HepG2 (cell line): ENCODE measurements at regions not wholly inside any gene's neighbourhood (a gene's known extent, or its start where the extent isn't known, plus 50 kb on each side); places are given as distances from the start of the nearest gene placed in this dataset.

ENCODE experiments used
- ATAC-seq: fragments of 200-7000 bp; cut with Tn5 transposase; 3 replicates; pipeline ENCODE4 v1.9.1; 2020; ENCODE audit warnings: mild to moderate bottlenecking, moderate library complexity
- BruUV-seq: library from RNA; stranded (reverse); fragments of 400-500 nt; replicated peaks from 2 replicates; lab custom pipeline; 2021; lab: Mats Ljungman, UMichigan
- CTCF ChIA-PET: fragments of 300-600 bp; formaldehyde crosslinking; extraction: SDS; loops from one replicate; lab custom pipeline; 2021; ENCODE audit warnings: low total read pairs, inconsistent platforms, low intra/inter-chr PET ratio; lab: Yijun Ruan, JAX
- POLR2A ChIA-PET: fragments of 350-600 bp; sonication (Branson Sonifier 250); formaldehyde crosslinking; loops from one replicate; lab custom pipeline; 2020; ENCODE audit warnings: antibody characterized with exemption, inconsistent platforms; lab: Yijun Ruan, JAX
- DNase-seq: peaks from one replicate; pipeline ENCODE4 v3.0.0-alpha.2; 2015; ENCODE audit warnings: low spot score
- FAIRE-seq: peaks from 3 replicates; lab custom pipeline; 2011; peaks lifted over from hg19 to GRCh38; lab: Jason Lieb, UNC
- H2AFZ ChIP-seq: one replicate; pipeline ENCODE4 v1.6.1; 2011; ENCODE audit warnings: low read length, inconsistent platforms
- H3K27ac ChIP-seq: fragments of 300-600 bp; 3 replicates; pipeline ENCODE4 v1.8.0; 2011; ENCODE audit warnings: mixed run types, mild to moderate bottlenecking, mixed read lengths, low read length, inconsistent platforms; ENCODE audit not compliant: insufficient read depth; ENCODE audit errors: extremely low read length
- H3K27me3 ChIP-seq, 2 experiments: fragments of 200-600 bp in 1 of 2; 2 replicates in 1 of 2; 3 replicates in 1 of 2; pipeline versions ENCODE4 v1.6.0 to v1.8.0; 2011; ENCODE audit warnings: low read length in 2 of 2, mild to moderate bottlenecking in 2 of 2, moderate library complexity in 2 of 2, inconsistent platforms in 1 of 2; ENCODE audit not compliant: insufficient read depth in 2 of 2, control insufficient read depth in 1 of 2
- H3K36me3 ChIP-seq, 2 experiments: fragments of 200-600 bp in 1 of 2; replicated peaks in 1 of 2; 2 replicates in 1 of 2; 3 replicates in 1 of 2; pipeline versions ENCODE4 v1.5.1 to v1.8.0; 2011; ENCODE audit warnings: low read length in 2 of 2, inconsistent platforms in 1 of 2; ENCODE audit not compliant: insufficient read depth in 2 of 2, control insufficient read depth in 1 of 2
- H3K4me1 ChIP-seq: 2 replicates; pipeline ENCODE4 v1.5.1; 2012; ENCODE audit warnings: low read length, inconsistent platforms; ENCODE audit not compliant: insufficient read depth
- H3K4me2 ChIP-seq: 2 replicates; pipeline ENCODE4 v1.6.0; 2011; ENCODE audit warnings: low read depth, low read length, inconsistent platforms
- H3K4me3 ChIP-seq, 3 experiments: fragments of 200-600 bp in 1 of 3; sonication (generic), shearing (Covaris generic) in 1 of 3; replicated peaks in 1 of 3; 2 replicates each; pipeline ENCODE4 v1.5.1; 2011 to 2016; ENCODE audit warnings: low read length in 3 of 3, inconsistent platforms in 2 of 3, low read depth in 2 of 3, mild to moderate bottlenecking in 2 of 3, control low read depth in 1 of 3, mixed read lengths in 1 of 3; ENCODE audit not compliant: insufficient read depth in 1 of 3
- H3K79me2 ChIP-seq: one replicate; pipeline ENCODE4 v1.6.1; 2011; ENCODE audit warnings: low read length, inconsistent platforms; ENCODE audit not compliant: insufficient read depth
- H3K9ac ChIP-seq: 2 replicates; pipeline ENCODE4 v1.6.0; 2011; ENCODE audit warnings: mild to moderate bottlenecking, low read depth, low read length, inconsistent platforms; ENCODE audit not compliant: insufficient read depth
- H3K9me3 ChIP-seq: 2 replicates; pipeline ENCODE4 v1.5.1; 2012; ENCODE audit warnings: mild to moderate bottlenecking, low read length
- H4K20me1 ChIP-seq: 2 replicates; pipeline ENCODE4 v1.6.0; 2011; ENCODE audit warnings: inconsistent platforms, mild to moderate bottlenecking, low read length, moderate library complexity; ENCODE audit not compliant: insufficient read depth
- EZH2 ChIP-seq: conservative IDR thresholded peaks from 2 replicates; pipeline ENCODE4 v1.6.1; 2012; ENCODE audit warnings: mild to moderate bottlenecking, low read depth, low read length, moderate library complexity
- IRX3 ChIP-seq: sonication (generic); formaldehyde crosslinking; IDR thresholded peaks from 2 replicates; pipeline ENCODE4 v1.8.1; 2023; ENCODE audit warnings: mild to moderate bottlenecking, low read depth, missing genetic modification reagents, borderline replicate concordance
- JARID2 ChIP-seq: sonication (generic); formaldehyde crosslinking; IDR thresholded peaks from 2 replicates; pipeline ENCODE4 v1.8.1; 2023; ENCODE audit warnings: missing genetic modification reagents, inconsistent platforms; ENCODE audit not compliant: insufficient replicate concordance
- NFE2L1 ChIP-seq: sonication (generic); formaldehyde crosslinking; IDR thresholded peaks from 2 replicates; pipeline ENCODE4 v1.4.0; 2020; ENCODE audit warnings: missing genetic modification reagents, mild to moderate bottlenecking, borderline replicate concordance
- PLSCR1 ChIP-seq: sonication (generic); formaldehyde crosslinking; IDR thresholded peaks from 2 replicates; pipeline ENCODE4 v1.5.0; 2020; ENCODE audit warnings: missing genetic modification reagents, mild to moderate bottlenecking, borderline replicate concordance
- SKIL ChIP-seq: sonication (generic); formaldehyde crosslinking; IDR thresholded peaks from 2 replicates; pipeline ENCODE4 v1.8.0; 2022; ENCODE audit warnings: missing genetic modification reagents, mild to moderate bottlenecking, moderate library complexity, borderline replicate concordance
- ZNF460 ChIP-seq: sonication (generic); formaldehyde crosslinking; IDR thresholded peaks from 2 replicates; pipeline ENCODE4 v1.5.1; 2020; ENCODE audit warnings: missing genetic modification reagents, mild to moderate bottlenecking, borderline replicate concordance
- ZNF484 ChIP-seq: sonication (generic); formaldehyde crosslinking; IDR thresholded peaks from 2 replicates; pipeline ENCODE4 v1.5.1; 2020; ENCODE audit warnings: mild to moderate bottlenecking, low read depth, missing genetic modification reagents, borderline replicate concordance
- ZNF577 ChIP-seq: sonication (generic); formaldehyde crosslinking; IDR thresholded peaks from 2 replicates; pipeline ENCODE4 v1.4.0; 2020; ENCODE audit warnings: mild to moderate bottlenecking, low read depth, missing genetic modification reagents, borderline replicate concordance
- WGBS: methylation state at CpG from one replicate; pipeline ENCODE4 v1.1.6; 2017; ENCODE audit warnings: low lambda C conversion rate; 5-methylcytosine and 5-hydroxymethylcytosine counted together
- in situ Hi-C: cut with HindIII; loops from 2 replicates; pipeline ENCODE4 v1.10.0; 2017; ENCODE audit warnings: low pct_unique_long_range_greater_than_20kb; ENCODE audit not compliant: extremely low pct_ligation_motif_present
- intact Hi-C: fragments of 100-400 bp; cut with micrococcal nuclease; formaldehyde crosslinking; loops from one replicate; pipeline ENCODE4 v1.10.0; 2022; ENCODE audit not compliant: unreplicated experiment
- TF ChIP-seq, protein P1 (sequence below): sonication (generic); formaldehyde crosslinking; IDR thresholded peaks from 2 replicates; pipeline ENCODE4 v1.4.0; 2020; ENCODE audit warnings: missing genetic modification reagents, borderline replicate concordance
- TF ChIP-seq, protein P2 (sequence below): sonication (generic); formaldehyde crosslinking; IDR thresholded peaks from 2 replicates; pipeline ENCODE4 v1.8.1; 2023; ENCODE audit warnings: mild to moderate bottlenecking, inconsistent platforms, moderate library complexity, missing genetic modification reagents, borderline replicate concordance

DNA sequence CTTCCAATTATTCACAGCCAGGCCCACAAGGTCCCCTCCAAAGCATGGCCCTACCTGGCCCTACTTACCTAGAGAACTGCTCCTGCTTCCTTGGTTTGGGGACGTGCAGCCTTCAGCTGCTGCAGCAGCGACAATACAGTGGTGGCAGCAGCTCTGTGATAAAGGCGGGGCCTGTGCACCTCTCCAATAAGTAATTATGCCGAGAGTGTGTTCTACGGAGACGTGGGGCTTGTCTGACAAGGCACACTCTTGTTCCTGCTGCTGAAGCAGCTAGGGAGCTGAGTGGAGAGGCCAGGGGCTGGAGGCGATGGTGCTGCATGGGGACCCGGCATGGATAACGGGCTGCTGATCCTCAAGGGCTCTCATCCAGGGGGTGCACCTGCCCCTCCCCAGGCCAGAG is 98.0 kb upstream of the THY1 start:
- DNase-seq (no peak), ATAC-seq (no peak), FAIRE-seq (no peak)
- ChIA-PET POLR2A (no interaction called here), CTCF (no interaction called here)
- intact Hi-C loops (no loop called here), in situ Hi-C loops (no loop called here)
- Histone ChIP-seq H3K36me3 (no peaks in the 10 kb centered on the region), H4K20me1 (no peaks in the 10 kb centered on the region), H3K9me3 (no peaks in the 10 kb centered on the region), H3K27ac (no peak overlapping the region), H3K4me2 (no peak overlapping the region), H3K27me3 (peaks cover 5 to 54% of the 10 kb centered on the region in 2 experiments), H3K4me1 (no peaks in the 10 kb centered on the region), H2AFZ (no peak overlapping the region), H3K4me3 (no peak overlapping the region), H3K9ac (no peak overlapping the region), H3K79me2 (no peaks in the 10 kb centered on the region)
- WGBS: 15% methylated on average over 7 of the region's 9 CpGs
- TF ChIP-seq IRX3 (CRISPR knock-in tag) (no peak), ZNF577 (CRISPR knock-in tag) (no peak), EZH2 (no peak), SKIL (CRISPR knock-in tag) (no peak), PLSCR1 (no peak), NFE2L1 (CRISPR knock-in tag) (no peak), ZNF484 (CRISPR knock-in tag) (no peak), ZNF460 (CRISPR knock-in tag) (no peak), JARID2 (CRISPR knock-in tag) (no peak)
- TF ChIP-seq, protein P1, sequence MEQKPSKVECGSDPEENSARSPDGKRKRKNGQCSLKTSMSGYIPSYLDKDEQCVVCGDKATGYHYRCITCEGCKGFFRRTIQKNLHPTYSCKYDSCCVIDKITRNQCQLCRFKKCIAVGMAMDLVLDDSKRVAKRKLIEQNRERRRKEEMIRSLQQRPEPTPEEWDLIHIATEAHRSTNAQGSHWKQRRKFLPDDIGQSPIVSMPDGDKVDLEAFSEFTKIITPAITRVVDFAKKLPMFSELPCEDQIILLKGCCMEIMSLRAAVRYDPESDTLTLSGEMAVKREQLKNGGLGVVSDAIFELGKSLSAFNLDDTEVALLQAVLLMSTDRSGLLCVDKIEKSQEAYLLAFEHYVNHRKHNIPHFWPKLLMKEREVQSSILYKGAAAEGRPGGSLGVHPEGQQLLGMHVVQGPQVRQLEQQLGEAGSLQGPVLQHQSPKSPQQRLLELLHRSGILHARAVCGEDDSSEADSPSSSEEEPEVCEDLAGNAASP: no peak
- TF ChIP-seq, protein P2, sequence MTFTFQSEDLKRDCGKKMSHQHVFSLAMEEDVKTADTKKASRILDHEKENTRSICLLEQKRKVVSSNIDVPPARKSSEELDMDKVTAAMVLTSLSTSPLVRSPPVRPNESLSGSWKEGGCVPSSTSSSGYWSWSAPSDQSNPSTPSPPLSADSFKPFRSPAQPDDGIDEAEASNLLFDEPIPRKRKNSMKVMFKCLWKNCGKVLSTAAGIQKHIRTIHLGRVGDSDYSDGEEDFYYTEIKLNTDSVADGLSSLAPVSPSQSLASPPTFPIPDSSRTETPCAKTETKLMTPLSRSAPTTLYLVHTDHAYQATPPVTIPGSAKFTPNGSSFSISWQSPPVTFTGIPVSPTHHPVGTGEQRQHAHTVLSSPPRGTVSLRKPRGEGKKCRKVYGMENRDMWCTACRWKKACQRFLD: no peak
- no TSS peak for BruUV-seq
